Thoracic aorta (tissue), 2 donors: ENCODE measurements at regions not wholly inside any gene's neighbourhood (a gene's known extent, or its start where the extent isn't known, plus 50 kb on each side); places are given as distances from the start of the nearest gene placed in this dataset.
A peak's percentile ranks its signal among the peaks of the same experiment; 100 is the strongest.

Experiments used
- ATAC-seq: fragments of 150-250 bp; one replicate; pipeline ENCODE4 v1.8.0; 2017; ENCODE audit warnings: low read depth; ENCODE audit not compliant: insufficient number of reproducible peaks, low FRiP score
- DNase-seq: peaks from one replicate; pipeline ENCODE4 v3.0.0-alpha.2; 2020; ENCODE audit warnings: low spot score
- H3K27ac ChIP-seq, 2 donors: fragments of 200-600 bp; sonication (generic); 1 replicate in 1 of 2; 2 replicates in 1 of 2; pipeline ENCODE4 v1.5.1; 2016; ENCODE audit warnings: mild to moderate bottlenecking in 2 of 2, moderate library complexity in 2 of 2
- H3K27me3 ChIP-seq: fragments of 200-600 bp; sonication (generic); replicated peaks from 2 replicates; pipeline ENCODE4 v1.6.0; 2016; ENCODE audit warnings: mild to moderate bottlenecking; ENCODE audit not compliant: insufficient read depth
- H3K36me3 ChIP-seq: fragments of 200-600 bp; sonication (generic); one replicate; pipeline ENCODE4 v1.5.1; 2016
- H3K4me1 ChIP-seq, 2 donors: fragments of 200-600 bp; sonication (generic); 1 replicate in 1 of 2; 2 replicates in 1 of 2; pipeline versions ENCODE4 v1.5.1 to v1.6.0; 2016; ENCODE audit warnings: low read depth in 2 of 2, mild to moderate bottlenecking in 1 of 2; ENCODE audit not compliant: control insufficient read depth in 1 of 2
- H3K4me3 ChIP-seq: fragments of 200-600 bp; sonication (generic); 2 replicates; pipeline ENCODE4 v1.5.1; 2016; ENCODE audit warnings: mild to moderate bottlenecking
- H3K9me3 ChIP-seq: fragments of 200-600 bp; sonication (generic); 2 replicates; pipeline ENCODE4 v1.5.1; 2016
- CTCF ChIP-seq: fragments of 200-600 bp; sonication (generic); IDR thresholded peaks from one replicate; pipeline ENCODE4 v1.5.1; 2019; ENCODE audit warnings: antibody characterized with exemption

- no peak overlapping the region for H3K4me3 ChIP-seq
- H3K27ac ChIP-seq, result no peak overlapping the region
- no peaks in the 10 kb centered on the region for H3K9me3 ChIP-seq
- H3K27me3 ChIP-seq, result no peaks in the 10 kb centered on the region
- no peak for TF ChIP-seq CTCF
- H3K4me1 ChIP-seq, result no peaks in the 10 kb centered on the region
- ATAC-seq (no peak), DNase-seq (no peak)
- H3K36me3 ChIP-seq, result no peaks in the 10 kb centered on the region
Measured at GRCh38 chr2:219844401-219845091, 217.1 kb downstream of the SLC4A3 start.

- ATAC-seq, result no peak
- H3K27me3 ChIP-seq, result no peaks in the 10 kb centered on the region
- TF ChIP-seq CTCF, result no peak
Measured at GRCh38 chr2:219848882-219849281, 221.5 kb downstream of the SLC4A3 start.

GRCh38 chr2:219851169-219851568 lies 223.7 kb downstream of the SLC4A3 start:
- no peaks in the 10 kb centered on the region for H3K27me3 ChIP-seq
- H3K27ac ChIP-seq, result no peak overlapping the region
- ATAC-seq, result no peak
- DNase-seq, result no peak
- TF ChIP-seq CTCF, result no peak
- H3K4me3 ChIP-seq, result no peak overlapping the region
- H3K36me3 ChIP-seq, result no peaks in the 10 kb centered on the region
- H3K4me1 ChIP-seq, result peaks cover 0 to 7% of the 10 kb centered on the region in 2 donors
- no peaks in the 10 kb centered on the region for H3K9me3 ChIP-seq

More at GRCh38 chr2:219848882-219849281, 221.5 kb downstream of the SLC4A3 start:
- Histone ChIP-seq H3K36me3 (no peaks in the 10 kb centered on the region), H3K4me3 (no peak overlapping the region), H3K4me1 (peaks cover 0 to 7% of the 10 kb centered on the region in 2 donors), H3K9me3 (no peaks in the 10 kb centered on the region), H3K27ac (no peak overlapping the region)
- no peak for DNase-seq

- Histone ChIP-seq H3K9me3 (no peaks in the 10 kb centered on the region), H3K27ac (no peak overlapping the region), H3K4me3 (peak overlapping the region; percentile 58), H3K4me1 (peaks cover 0 to 7% of the 10 kb centered on the region in 2 donors), H3K27me3 (no peaks in the 10 kb centered on the region), H3K36me3 (no peaks in the 10 kb centered on the region)
- ATAC-seq, result no peak
- no peak for DNase-seq
- TF ChIP-seq CTCF, result no peak
Measured at GRCh38 chr2:219851801-219852481, 224.5 kb downstream of the SLC4A3 start.

- H3K27me3 ChIP-seq, result no peaks in the 10 kb centered on the region
- H3K27ac ChIP-seq, result no peak overlapping the region
- TF ChIP-seq CTCF, result no peak
- DNase-seq, result no peak
- no peaks in the 10 kb centered on the region for H3K9me3 ChIP-seq
- no peak overlapping the region for H3K4me3 ChIP-seq
- no peak for ATAC-seq
- H3K4me1 ChIP-seq, result peaks cover 0 to 7% of the 10 kb centered on the region in 2 donors
- H3K36me3 ChIP-seq, result no peaks in the 10 kb centered on the region
Measured at GRCh38 chr2:219852626-219853025, 225.2 kb downstream of the SLC4A3 start.
